Stromal cell of bone marrow (primary cell): ENCODE measurements at regions not wholly inside any gene's neighbourhood (a gene's known extent, or its start where the extent isn't known, plus 50 kb on each side); places are given as distances from the start of the nearest gene placed in this dataset.

Experiments
- DNase-seq: peaks from one replicate; pipeline ENCODE4 v3.0.0-alpha.2; 2012; ENCODE audit warnings: low read depth

DNA sequence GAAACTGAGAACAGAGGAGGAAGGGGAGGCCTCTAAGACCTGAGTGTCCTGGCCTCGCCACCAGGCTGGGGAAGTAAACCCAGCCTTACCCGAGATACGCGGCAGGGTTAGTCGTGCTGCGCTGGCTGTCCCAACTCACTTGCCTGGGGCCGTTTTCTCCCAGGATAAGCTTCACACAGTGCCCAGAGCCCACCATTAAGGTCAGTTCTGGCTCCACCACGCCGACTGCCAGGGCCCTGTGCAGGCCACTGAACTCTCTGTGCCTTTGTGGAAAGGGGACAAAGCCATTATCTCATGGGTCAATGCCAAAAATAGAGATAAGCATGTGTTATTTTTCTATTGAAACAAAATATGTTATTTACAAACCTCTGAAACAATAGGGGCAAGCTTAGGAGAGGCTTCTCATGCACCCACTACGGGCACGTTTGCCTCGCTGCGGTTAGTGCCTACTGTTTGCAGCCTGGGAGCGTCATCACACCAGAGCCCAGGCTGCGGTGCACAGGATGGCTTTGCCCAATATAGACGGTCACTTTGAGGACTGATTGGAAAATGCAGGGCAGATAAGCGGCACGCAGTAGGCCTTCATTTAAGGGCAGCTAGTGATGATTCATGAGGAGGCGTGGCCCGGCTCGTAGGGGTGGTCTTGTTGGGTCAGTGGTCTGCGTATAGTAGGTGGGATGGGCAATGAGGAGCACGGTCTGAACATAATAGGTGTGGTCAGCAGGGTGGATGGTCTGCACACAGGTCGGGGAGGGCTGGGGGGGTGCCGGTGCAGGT, 242.1 kb downstream of the GLI2 start:
- DNase-seq, result no peak

DNA sequence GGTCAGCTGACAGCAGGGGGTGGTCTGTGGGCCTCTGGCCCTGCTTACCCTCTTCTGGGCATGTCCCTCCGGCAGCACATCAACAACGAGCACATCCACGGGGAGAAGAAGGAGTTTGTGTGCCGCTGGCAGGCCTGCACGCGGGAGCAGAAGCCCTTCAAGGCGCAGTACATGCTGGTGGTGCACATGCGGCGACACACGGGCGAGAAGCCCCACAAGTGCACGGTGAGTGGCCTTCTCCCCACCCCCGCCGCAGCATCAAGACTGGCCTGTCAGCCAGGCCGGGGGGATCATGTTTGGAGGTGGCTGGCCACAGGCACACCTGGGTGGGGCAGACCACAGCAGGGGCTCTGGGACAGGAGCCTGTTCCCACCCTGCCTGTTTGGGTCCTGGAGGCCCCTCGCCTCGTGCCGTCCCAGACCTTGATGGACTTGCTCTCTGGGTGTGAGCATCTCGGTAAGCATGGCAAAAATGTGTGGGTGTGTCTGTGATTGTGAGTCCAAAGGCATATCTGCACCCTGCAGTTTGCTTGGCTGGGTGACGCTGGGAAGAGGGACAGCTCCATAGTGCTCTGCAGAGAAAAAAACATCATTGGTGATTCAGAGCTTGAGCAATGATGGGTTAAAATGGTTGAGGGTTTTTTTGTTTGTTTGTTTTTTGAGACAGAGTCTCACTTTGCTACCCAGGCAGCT, 242.8 kb downstream of the GLI2 start:
- DNase-seq, result no peak

DNA sequence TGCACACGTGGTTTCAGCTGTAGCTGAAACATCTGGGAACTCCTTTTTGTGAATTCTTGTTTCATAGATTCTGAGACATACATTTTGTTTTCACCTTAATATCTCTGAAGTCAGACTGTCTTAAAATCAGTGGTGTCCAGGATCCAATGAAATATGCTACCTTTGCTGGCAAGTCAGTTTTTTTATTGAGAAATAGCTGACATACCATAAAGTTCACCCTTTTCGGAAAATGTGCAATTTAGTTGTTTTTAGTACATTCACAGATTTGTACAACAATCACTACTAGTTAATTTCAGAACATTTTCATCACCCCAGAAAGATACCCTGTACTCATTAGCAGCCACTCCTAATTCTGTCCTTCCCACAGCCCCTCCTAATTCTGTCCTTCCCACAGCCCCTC, 243.7 kb downstream of the GLI2 start:
- no peak for DNase-seq

DNA sequence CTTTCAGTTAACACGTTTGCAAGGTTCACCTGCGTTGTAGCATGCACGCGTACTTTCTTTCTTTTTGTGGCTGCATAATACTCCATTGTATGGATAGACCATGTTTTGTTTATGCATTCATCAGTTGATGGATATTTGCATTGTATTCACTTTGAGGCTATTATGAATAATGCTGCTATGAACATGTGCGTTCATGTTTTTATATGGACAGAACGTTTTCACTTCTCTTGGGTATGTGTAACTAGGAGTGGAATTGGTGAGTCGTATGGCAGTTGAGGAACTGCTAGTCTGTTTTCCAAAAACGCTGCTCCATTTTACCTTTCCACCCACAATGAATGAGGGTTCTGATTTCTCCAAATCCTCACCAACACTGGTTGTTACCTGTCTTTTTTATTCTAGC, 244.3 kb downstream of the GLI2 start:
- DNase-seq, result no peak

DNA sequence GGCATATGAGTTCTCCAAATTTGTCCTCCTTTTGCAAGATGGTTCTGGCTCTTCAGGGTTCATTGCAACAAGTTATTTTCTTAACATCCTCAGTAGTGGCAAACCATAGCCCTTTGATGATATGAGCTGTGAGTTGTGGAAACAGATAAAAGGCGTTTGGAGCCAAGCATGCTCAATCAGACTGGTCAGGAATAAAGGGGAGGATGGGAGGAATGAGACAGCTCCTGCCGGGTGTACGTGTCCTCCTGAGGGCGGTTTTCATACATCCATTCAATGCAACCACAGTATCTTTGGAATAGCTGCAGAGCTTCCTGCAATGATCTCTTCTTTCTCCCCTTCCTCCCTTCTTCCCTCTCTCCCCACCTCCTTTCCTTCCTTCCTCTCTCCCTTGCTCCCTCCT, 245.8 kb downstream of the GLI2 start:
- no peak for DNase-seq

DNA sequence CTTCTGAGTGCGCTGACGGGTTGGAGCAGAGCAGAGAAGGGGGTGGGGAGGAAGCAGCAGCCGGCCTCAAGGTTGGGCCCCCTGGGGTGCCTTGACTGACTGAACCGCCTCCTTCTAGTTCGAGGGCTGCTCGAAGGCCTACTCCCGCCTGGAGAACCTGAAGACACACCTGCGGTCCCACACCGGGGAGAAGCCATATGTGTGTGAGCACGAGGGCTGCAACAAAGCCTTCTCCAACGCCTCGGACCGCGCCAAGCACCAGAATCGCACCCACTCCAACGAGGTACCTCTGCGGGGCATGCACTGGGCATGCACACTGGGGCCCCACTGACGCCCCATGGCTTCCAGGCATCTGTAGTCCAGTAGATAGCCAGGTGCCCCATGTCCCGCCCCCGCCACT, 246.9 kb downstream of the GLI2 start:
- no peak for DNase-seq

DNA sequence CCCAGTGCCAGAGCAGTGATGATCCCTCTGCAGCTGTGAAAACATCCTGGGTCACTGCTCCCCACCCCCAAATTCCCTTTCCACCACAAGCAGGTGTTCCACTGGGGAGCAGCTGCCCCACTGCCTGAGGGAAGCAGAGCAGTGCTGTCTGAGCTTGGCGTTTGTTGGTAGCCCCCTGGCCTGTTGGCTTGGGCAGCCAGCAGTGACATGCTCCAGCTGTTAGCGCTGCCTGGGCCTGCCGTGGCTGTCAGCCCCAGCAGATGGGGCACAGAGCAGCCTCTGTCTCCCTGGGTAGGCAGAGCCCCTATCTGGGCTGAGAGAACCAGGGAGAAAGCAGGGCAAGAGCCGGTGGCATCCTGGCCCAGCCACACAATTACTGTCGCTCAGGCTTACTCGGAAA, 247.7 kb downstream of the GLI2 start:
- DNase-seq, result no peak

DNA sequence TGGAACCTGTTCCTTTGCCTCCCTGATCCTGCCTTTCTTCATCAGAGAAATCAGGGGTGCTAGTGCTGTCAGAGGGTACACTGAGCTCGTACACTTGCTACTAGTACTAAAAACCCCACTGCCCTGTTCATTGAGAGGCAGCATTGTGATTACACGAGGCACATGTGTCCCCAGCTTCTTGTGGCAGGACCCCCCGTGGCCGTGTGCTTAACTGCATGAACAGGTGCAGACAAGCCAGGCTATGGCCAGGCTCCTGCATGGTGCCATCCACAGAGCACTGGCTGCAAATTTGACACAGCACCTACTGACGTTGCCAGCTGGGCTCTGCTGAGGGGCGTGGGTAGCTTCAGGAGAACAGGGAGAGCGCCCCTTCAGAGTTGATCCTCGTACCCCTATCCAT, 248.4 kb downstream of the GLI2 start:
- no peak for DNase-seq

- DNase-seq, result no peak
These were observed 248.9 kb downstream of the GLI2 start for GRCh38 chr2:120984452-120985173.

- no peak for DNase-seq
These were observed 249.7 kb downstream of the GLI2 start for GRCh38 chr2:120985174-120985996.

DNA sequence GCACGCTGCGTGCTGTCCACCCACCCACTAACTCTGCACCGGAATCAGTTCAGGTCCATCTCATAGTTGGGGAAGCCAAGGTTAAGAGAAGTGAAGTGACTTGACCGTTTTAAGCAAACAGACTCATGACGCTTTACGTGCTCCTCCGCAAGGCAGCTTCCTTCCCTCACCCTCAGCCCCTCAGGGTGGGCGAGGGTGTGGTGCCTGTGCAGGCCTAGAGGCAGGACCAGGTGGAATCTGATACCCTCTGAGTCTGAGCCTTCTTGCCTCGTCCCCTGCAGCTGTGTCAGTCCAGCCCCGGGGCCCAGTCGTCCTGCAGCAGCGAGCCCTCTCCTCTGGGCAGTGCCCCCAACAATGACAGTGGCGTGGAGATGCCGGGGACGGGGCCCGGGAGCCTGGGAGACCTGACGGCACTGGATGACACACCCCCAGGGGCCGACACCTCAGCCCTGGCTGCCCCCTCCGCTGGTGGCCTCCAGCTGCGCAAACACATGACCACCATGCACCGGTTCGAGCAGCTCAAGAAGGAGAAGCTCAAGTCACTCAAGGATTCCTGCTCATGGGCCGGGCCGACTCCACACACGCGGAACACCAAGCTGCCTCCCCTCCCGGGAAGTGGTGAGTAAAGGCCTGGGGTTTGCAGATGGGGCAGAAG, 250.5 kb downstream of the GLI2 start:
- DNase-seq, result no peak

GRCh38 chr2:120986898-120987650, 251.4 kb downstream of the GLI2 start:
- no peak for DNase-seq

DNA sequence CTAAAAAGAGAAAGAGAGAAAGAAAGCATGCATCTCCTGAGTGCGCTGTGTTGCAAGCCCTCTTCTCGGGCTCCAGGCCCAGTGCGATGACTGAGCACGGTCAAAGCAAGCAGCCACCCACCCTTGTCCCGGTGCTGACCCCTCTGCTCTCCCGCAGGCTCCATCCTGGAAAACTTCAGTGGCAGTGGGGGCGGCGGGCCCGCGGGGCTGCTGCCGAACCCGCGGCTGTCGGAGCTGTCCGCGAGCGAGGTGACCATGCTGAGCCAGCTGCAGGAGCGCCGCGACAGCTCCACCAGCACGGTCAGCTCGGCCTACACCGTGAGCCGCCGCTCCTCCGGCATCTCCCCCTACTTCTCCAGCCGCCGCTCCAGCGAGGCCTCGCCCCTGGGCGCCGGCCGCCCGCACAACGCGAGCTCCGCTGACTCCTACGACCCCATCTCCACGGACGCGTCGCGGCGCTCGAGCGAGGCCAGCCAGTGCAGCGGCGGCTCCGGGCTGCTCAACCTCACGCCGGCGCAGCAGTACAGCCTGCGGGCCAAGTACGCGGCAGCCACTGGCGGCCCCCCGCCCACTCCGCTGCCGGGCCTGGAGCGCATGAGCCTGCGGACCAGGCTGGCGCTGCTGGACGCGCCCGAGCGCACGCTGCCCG, 252.5 kb downstream of the GLI2 start:
- no peak for DNase-seq

DNA sequence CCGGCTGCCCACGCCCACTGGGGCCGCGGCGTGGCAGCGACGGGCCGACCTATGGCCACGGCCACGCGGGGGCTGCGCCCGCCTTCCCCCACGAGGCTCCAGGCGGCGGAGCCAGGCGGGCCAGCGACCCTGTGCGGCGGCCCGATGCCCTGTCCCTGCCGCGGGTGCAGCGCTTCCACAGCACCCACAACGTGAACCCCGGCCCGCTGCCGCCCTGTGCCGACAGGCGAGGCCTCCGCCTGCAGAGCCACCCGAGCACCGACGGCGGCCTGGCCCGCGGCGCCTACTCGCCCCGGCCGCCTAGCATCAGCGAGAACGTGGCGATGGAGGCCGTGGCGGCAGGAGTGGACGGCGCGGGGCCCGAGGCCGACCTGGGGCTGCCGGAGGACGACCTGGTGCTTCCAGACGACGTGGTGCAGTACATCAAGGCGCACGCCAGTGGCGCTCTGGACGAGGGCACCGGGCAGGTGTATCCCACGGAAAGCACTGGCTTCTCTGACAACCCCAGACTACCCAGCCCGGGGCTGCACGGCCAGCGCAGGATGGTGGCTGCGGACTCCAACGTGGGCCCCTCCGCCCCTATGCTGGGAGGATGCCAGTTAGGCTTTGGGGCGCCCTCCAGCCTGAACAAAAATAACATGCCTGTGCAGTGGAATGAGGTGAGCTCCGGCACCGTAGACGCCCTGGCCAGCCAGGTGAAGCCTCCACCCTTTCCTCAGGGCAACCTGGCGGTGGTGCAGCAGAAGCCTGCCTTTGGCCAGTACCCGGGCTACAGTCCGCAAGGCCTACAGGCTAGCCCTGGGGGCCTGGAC, 253.2 kb downstream of the GLI2 start:
- DNase-seq, result no peak

DNA sequence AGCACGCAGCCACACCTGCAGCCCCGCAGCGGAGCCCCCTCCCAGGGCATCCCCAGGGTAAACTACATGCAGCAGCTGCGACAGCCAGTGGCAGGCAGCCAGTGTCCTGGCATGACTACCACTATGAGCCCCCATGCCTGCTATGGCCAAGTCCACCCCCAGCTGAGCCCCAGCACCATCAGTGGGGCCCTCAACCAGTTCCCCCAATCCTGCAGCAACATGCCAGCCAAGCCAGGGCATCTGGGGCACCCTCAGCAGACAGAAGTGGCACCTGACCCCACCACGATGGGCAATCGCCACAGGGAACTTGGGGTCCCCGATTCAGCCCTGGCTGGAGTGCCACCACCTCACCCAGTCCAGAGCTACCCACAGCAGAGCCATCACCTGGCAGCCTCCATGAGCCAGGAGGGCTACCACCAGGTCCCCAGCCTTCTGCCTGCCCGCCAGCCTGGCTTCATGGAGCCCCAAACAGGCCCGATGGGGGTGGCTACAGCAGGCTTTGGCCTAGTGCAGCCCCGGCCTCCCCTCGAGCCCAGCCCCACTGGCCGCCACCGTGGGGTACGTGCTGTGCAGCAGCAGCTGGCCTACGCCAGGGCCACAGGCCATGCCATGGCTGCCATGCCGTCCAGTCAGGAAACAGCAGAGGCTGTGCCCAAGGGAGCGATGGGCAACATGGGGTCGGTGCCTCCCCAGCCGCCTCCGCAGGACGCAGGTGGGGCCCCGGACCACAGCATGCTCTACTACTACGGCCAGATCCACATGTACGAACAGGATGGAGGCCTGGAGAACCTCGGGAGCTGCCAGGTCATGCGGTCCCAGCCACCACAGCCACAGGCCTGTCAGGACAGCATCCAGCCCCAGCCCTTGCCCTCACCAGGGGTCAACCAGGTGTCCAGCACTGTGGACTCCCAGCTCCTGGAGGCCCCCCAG, 254.1 kb downstream of the GLI2 start:
- no peak for DNase-seq

DNA sequence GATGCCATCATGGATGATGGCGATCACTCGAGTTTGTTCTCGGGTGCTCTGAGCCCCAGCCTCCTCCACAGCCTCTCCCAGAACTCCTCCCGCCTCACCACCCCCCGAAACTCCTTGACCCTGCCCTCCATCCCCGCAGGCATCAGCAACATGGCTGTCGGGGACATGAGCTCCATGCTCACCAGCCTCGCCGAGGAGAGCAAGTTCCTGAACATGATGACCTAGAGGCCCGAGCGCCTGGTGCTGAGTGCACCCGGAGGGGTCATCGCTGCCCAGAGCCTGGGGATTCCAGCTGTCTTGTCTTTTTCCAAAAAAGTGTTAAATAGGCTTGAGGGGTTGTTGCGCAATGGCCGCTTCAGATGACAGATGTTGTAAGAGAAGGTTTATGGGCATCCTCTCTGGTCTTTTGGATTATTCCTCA, 254.8 kb downstream of the GLI2 start:
- no peak for DNase-seq

- no peak for DNase-seq
These were observed 255.8 kb downstream of the GLI2 start for GRCh38 chr2:120991441-120991840.

DNA sequence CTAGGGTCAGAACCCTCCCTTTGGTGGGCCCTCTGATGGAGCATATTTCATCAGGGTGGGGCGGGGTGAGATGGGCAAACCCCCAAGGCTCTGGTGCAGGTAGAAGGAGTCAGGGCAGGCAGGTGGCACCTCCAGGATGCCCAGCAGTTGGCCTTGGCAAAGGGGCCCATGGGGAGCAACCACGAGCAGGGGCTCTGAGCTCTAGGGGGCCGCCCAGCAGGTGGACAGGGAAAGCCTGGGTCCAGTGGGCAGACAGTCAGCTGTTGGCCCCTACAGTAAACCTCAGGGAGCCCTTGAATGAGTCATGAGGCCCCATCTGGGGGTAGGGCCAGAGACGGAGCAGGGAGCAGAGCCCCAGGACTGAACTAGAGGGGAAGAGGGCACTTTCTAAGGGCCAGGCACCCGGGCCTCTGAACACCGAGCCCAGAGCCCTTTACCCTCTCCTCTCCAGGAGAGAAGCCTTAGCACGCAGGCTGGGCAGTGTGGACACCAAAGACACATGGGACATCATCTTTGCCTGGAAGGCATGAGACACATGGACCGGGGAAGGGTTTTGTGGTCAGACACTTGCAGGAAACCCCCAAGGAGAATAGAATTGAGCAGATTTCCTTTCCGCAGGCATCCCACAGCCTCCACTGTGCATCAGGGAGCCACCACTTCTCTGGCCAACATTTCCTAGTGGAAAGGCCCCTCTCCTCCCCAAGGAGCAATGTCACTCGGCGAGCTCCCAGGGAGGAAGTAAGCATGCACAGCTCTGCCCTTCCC, 257.3 kb downstream of the GLI2 start:
- no peak for DNase-seq
